H9 (cell line): ENCODE measurements at regions not wholly inside any gene's neighbourhood (a gene's known extent, or its start where the extent isn't known, plus 50 kb on each side); places are given as distances from the start of the nearest gene placed in this dataset.

Experiments used
- DNase-seq: peaks from one replicate; pipeline ENCODE4 v3.0.0-alpha.2; 2017
- H2AFZ ChIP-seq: one replicate; pipeline ENCODE4 v1.6.1; 2013; ENCODE audit warnings: mild to moderate bottlenecking, low read length, control low read depth, moderate library complexity
- H2AK5ac ChIP-seq: 2 replicates; pipeline ENCODE4 v1.6.1; 2013; ENCODE audit warnings: low read length, control low read depth, mixed read lengths; ENCODE audit not compliant: insufficient read length
- H2BK120ac ChIP-seq: one replicate; pipeline ENCODE4 v1.6.1; 2013; ENCODE audit warnings: low read depth, mild to moderate bottlenecking, low read length, control low read depth, inconsistent platforms; ENCODE audit not compliant: poor library complexity, severe bottlenecking
- H2BK12ac ChIP-seq: 2 replicates; pipeline ENCODE4 v1.6.1; 2013; ENCODE audit warnings: low read length, control low read depth, mixed read lengths, low read depth; ENCODE audit not compliant: insufficient read length
- H2BK15ac ChIP-seq: 2 replicates; pipeline ENCODE4 v1.6.1; 2013; ENCODE audit warnings: low read depth, low read length, control low read depth
- H2BK20ac ChIP-seq: one replicate; pipeline ENCODE4 v1.6.1; 2013; ENCODE audit warnings: low read depth, mild to moderate bottlenecking, low read length, control low read depth, inconsistent platforms; ENCODE audit not compliant: poor library complexity, severe bottlenecking
- H2BK5ac ChIP-seq: 2 replicates; pipeline ENCODE4 v1.6.1; 2013; ENCODE audit warnings: low read length, control low read depth, mixed read lengths; ENCODE audit not compliant: insufficient read length
- H3K14ac ChIP-seq: 2 replicates; pipeline ENCODE4 v1.6.1; 2013; ENCODE audit warnings: low read length, control low read depth; ENCODE audit not compliant: insufficient read depth
- H3K18ac ChIP-seq: 2 replicates; pipeline ENCODE4 v1.6.1; 2013; ENCODE audit warnings: low read depth, mild to moderate bottlenecking, mixed read lengths, low read length, control low read depth; ENCODE audit not compliant: insufficient read length
- H3K23ac ChIP-seq: 2 replicates; pipeline ENCODE4 v1.6.1; 2013; ENCODE audit warnings: low read length, control low read depth, mixed read lengths, low read depth; ENCODE audit not compliant: insufficient read length
- H3K23me2 ChIP-seq: 2 replicates; pipeline ENCODE4 v1.6.1; 2013; ENCODE audit warnings: low read depth, mild to moderate bottlenecking, mixed read lengths, low read length, control low read depth; ENCODE audit not compliant: insufficient read length, poor library complexity, severe bottlenecking
- H3K27ac ChIP-seq: 2 replicates; pipeline ENCODE4 v1.5.1; 2013; ENCODE audit warnings: low read length, control low read depth, mixed read lengths, low read depth; ENCODE audit not compliant: insufficient read length
- H3K27me3 ChIP-seq: 2 replicates; pipeline ENCODE4 v1.6.1; 2013; ENCODE audit warnings: low read length, control low read depth, inconsistent platforms; ENCODE audit not compliant: insufficient read depth
- H3K4ac ChIP-seq: 2 replicates; pipeline ENCODE4 v1.6.1; 2013; ENCODE audit warnings: low read depth, mild to moderate bottlenecking, control low read depth, inconsistent platforms, low read length, moderate library complexity
- H3K4me1 ChIP-seq: 2 replicates; pipeline ENCODE4 v1.6.1; 2013; ENCODE audit warnings: low read length, control low read depth, inconsistent platforms; ENCODE audit not compliant: insufficient read depth
- H3K4me2 ChIP-seq: 2 replicates; pipeline ENCODE4 v1.6.1; 2013; ENCODE audit warnings: low read length, control low read depth, mixed read lengths; ENCODE audit not compliant: insufficient read length, insufficient read depth
- H3K56ac ChIP-seq: 2 replicates; pipeline ENCODE4 v1.6.1; 2013; ENCODE audit warnings: low read depth, mild to moderate bottlenecking, mixed read lengths, low read length, control low read depth; ENCODE audit not compliant: insufficient read length
- H3K79me1 ChIP-seq: 2 replicates; pipeline ENCODE4 v1.6.1; 2013; ENCODE audit warnings: low read depth, mild to moderate bottlenecking, moderate library complexity, low read length, control low read depth, inconsistent platforms; ENCODE audit not compliant: insufficient read depth, poor library complexity, severe bottlenecking
- H3K79me2 ChIP-seq: 2 replicates; pipeline ENCODE4 v1.6.1; 2013; ENCODE audit warnings: low read length, control low read depth, inconsistent platforms; ENCODE audit not compliant: insufficient read depth
- H3K9ac ChIP-seq: 2 replicates; pipeline ENCODE4 v1.6.1; 2013; ENCODE audit warnings: low read length, control low read depth, mixed read lengths; ENCODE audit not compliant: insufficient read length; ENCODE audit errors: extremely low read depth
- H3K9me3 ChIP-seq: one replicate; pipeline ENCODE4 v1.6.1; 2013; ENCODE audit warnings: low read depth, low read length, inconsistent platforms; ENCODE audit not compliant: control insufficient read depth
- H3T11ph ChIP-seq: one replicate; pipeline ENCODE4 v1.6.1; 2013; ENCODE audit warnings: mild to moderate bottlenecking, low read length, control low read depth, inconsistent platforms
- H4K20me1 ChIP-seq: one replicate; pipeline ENCODE4 v1.6.1; 2013; ENCODE audit not compliant: control insufficient read depth, insufficient read length, insufficient read depth
- H4K5ac ChIP-seq: 2 replicates; pipeline ENCODE4 v1.6.1; 2013; ENCODE audit warnings: low read depth, mild to moderate bottlenecking, mixed read lengths, low read length, control low read depth; ENCODE audit not compliant: insufficient read length
- H4K8ac ChIP-seq: replicated peaks from 2 replicates; pipeline ENCODE4 v1.6.1; 2013; ENCODE audit warnings: low read length, control low read depth, mixed read lengths, low read depth; ENCODE audit not compliant: insufficient read length
- H4K91ac ChIP-seq: 2 replicates; pipeline ENCODE4 v1.6.1; 2013; ENCODE audit warnings: low read depth, mild to moderate bottlenecking, moderate library complexity, mixed read lengths, low read length, control low read depth; ENCODE audit not compliant: insufficient read length
- H3K27ac Mint-ChIP-seq, 3 experiments: 2 replicates in 2 of 3; 3 replicates in 1 of 3; pipeline ENCODE4 v1.8.0; 2020 to 2021; ENCODE audit warnings: mixed read lengths in 3 of 3, mild to moderate bottlenecking in 1 of 3, moderate library complexity in 1 of 3
- H3K27me3 Mint-ChIP-seq: 2 replicates; pipeline ENCODE4 v1.8.0; 2021; ENCODE audit warnings: low read depth, mild to moderate bottlenecking, moderate library complexity, mixed read lengths
- H3K36me3 Mint-ChIP-seq, 3 experiments: 2 replicates in 2 of 3; 3 replicates in 1 of 3; pipeline ENCODE4 v1.8.0; 2020 to 2021; ENCODE audit warnings: low read depth in 3 of 3, mixed read lengths in 3 of 3; ENCODE audit not compliant: insufficient read depth in 1 of 3
- H3K4me1 Mint-ChIP-seq, 2 experiments: 2 replicates each; pipeline ENCODE4 v1.8.0; 2020; ENCODE audit warnings: mixed read lengths in 2 of 2
- H3K4me3 Mint-ChIP-seq, 2 experiments: 2 replicates in 1 of 2; 3 replicates in 1 of 2; pipeline ENCODE4 v1.8.0; 2020 to 2021; ENCODE audit warnings: mild to moderate bottlenecking in 2 of 2, mixed read lengths in 2 of 2, moderate library complexity in 1 of 2
- H3K9me3 Mint-ChIP-seq, 2 experiments: 2 replicates in 1 of 2; 3 replicates in 1 of 2; pipeline ENCODE4 v1.8.0; 2020; ENCODE audit warnings: mild to moderate bottlenecking in 2 of 2, mixed read lengths in 2 of 2, moderate library complexity in 1 of 2
- WGBS: extraction: QIAGEN DNeasy Blood & Tissue Kit; methylation state at CpG from one replicate; pipeline ENCODE4 v1.1.7; 2013; ENCODE audit warnings: missing lambda C conversion rate, low lambda C conversion rate, mixed read lengths; ENCODE audit not compliant: insufficient read length; ENCODE audit errors: extremely low coverage; 5-methylcytosine and 5-hydroxymethylcytosine counted together
- TF ChIP-seq, protein P1 (sequence below): fragments of 200-600 bp; sonication (generic); conservative IDR thresholded peaks from 3 replicates; pipeline ENCODE4 v1.8.0; 2021; ENCODE audit warnings: antibody characterized with exemption, mild to moderate bottlenecking

DNA sequence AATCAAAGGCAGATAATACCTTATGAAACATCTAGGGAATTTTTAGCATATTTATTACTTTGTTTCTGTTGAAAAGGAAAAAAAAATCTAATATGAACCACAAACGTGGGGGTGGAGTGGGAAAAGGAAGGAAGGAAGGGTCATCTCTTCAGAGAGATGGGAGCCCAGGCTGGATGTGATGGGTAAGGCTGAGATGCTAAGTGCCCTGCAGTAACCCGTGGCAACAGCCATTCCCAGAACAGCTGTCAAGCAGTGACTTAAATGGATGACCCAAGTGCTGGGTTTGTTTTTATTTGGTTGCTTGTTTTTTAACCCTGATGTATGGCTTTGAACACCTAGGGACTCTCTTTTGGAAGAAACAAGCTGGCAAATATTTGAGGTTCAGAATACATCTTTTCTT is 50.7 kb upstream of the KLF7 start:
- no peak overlapping the region for H3K23ac ChIP-seq
- H3K4me1 Mint-ChIP-seq, result peaks cover 15 to 25% of the 10 kb centered on the region in 2 experiments
- H4K5ac ChIP-seq, result no peak overlapping the region
- no CpG with 5 or more reads among the region's 2 CpGs for WGBS
- H2AK5ac ChIP-seq, result no peak overlapping the region
- no peak overlapping the region for H2BK5ac ChIP-seq
- no peak overlapping the region for H3K14ac ChIP-seq
- H2BK120ac ChIP-seq, result no peak overlapping the region
- no peak overlapping the region for H3T11ph ChIP-seq
- H3K4ac ChIP-seq, result no peak overlapping the region
- H3K9me3 ChIP-seq, result no peaks in the 10 kb centered on the region
- H2BK15ac ChIP-seq, result no peak overlapping the region
- H3K56ac ChIP-seq, result no peak overlapping the region
- H3K27ac ChIP-seq, result no peak overlapping the region
- H3K9ac ChIP-seq, result no peak overlapping the region
- no peaks in the 10 kb centered on the region for H4K20me1 ChIP-seq
- no peak for DNase-seq
- TF ChIP-seq, protein P1, sequence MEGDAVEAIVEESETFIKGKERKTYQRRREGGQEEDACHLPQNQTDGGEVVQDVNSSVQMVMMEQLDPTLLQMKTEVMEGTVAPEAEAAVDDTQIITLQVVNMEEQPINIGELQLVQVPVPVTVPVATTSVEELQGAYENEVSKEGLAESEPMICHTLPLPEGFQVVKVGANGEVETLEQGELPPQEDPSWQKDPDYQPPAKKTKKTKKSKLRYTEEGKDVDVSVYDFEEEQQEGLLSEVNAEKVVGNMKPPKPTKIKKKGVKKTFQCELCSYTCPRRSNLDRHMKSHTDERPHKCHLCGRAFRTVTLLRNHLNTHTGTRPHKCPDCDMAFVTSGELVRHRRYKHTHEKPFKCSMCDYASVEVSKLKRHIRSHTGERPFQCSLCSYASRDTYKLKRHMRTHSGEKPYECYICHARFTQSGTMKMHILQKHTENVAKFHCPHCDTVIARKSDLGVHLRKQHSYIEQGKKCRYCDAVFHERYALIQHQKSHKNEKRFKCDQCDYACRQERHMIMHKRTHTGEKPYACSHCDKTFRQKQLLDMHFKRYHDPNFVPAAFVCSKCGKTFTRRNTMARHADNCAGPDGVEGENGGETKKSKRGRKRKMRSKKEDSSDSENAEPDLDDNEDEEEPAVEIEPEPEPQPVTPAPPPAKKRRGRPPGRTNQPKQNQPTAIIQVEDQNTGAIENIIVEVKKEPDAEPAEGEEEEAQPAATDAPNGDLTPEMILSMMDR, result no peak
- H3K27me3 ChIP-seq, result no peaks in the 10 kb centered on the region
- no peak overlapping the region for H2BK12ac ChIP-seq
- no peak overlapping the region for H3K4me3 Mint-ChIP-seq
- no peak overlapping the region for H3K18ac ChIP-seq
- H3K9me3 Mint-ChIP-seq, result no peaks in the 10 kb centered on the region
- no peak overlapping the region for H3K4me2 ChIP-seq
- H3K27me3 Mint-ChIP-seq, result peaks cover 15% of the 10 kb centered on the region
- no peak overlapping the region for H4K91ac ChIP-seq
- no peaks in the 10 kb centered on the region for H3K79me2 ChIP-seq
- no peak overlapping the region for H4K8ac ChIP-seq
- H3K27ac Mint-ChIP-seq, result no peak overlapping the region
- H3K23me2 ChIP-seq, result no peaks in the 10 kb centered on the region
- H3K4me1 ChIP-seq, result no peaks in the 10 kb centered on the region
- H3K79me1 ChIP-seq, result no peaks in the 10 kb centered on the region
- H2AFZ ChIP-seq, result no peak overlapping the region
- no peaks in the 10 kb centered on the region for H3K36me3 Mint-ChIP-seq
- H2BK20ac ChIP-seq, result no peak overlapping the region
